Right lobe of liver (tissue), 6 donors: ENCODE measurements at regions not wholly inside any gene's neighbourhood (a gene's known extent, or its start where the extent isn't known, plus 50 kb on each side); places are given as distances from the start of the nearest gene placed in this dataset.

ENCODE experiments used
- ATAC-seq, 4 donors: fragments of 200-7000 bp; cut with Tn5 transposase; one replicate each; pipeline ENCODE4 v1.9.1; 2020; ENCODE audit warnings: mild to moderate bottlenecking in 4 of 4, moderate library complexity in 4 of 4
- DNase-seq, 3 donors: peaks; one replicate each; pipeline ENCODE4 v3.0.0-alpha.2; 2020
- H3K27ac ChIP-seq, 3 donors: fragments of 200-600 bp; one replicate each; pipeline ENCODE4 v1.8.0; 2022
- H3K27me3 ChIP-seq, 2 donors: fragments of 200-600 bp; one replicate each; pipeline ENCODE4 v1.8.0; 2022
- H3K36me3 ChIP-seq, 4 donors: fragments of 200-600 bp; sonication (generic) in 1 of 4; one replicate each; pipeline versions ENCODE4 v1.5.1 to v1.8.0; 2017 to 2022; ENCODE audit warnings: control low read depth in 1 of 4
- H3K4me1 ChIP-seq, 4 donors: fragments of 200-600 bp; sonication (generic) in 1 of 4; one replicate each; pipeline versions ENCODE4 v1.5.1 to v1.8.0; 2017 to 2022; ENCODE audit warnings: control low read depth in 1 of 4
- H3K4me3 ChIP-seq, 3 donors: fragments of 200-600 bp; one replicate each; pipeline ENCODE4 v1.8.0; 2022
- H3K9me3 ChIP-seq, 4 donors: fragments of 200-600 bp; sonication (generic) in 1 of 4; one replicate each; pipeline versions ENCODE4 v1.5.1 to v1.8.0; 2017 to 2022; ENCODE audit warnings: control low read depth in 1 of 4
- POLR2A ChIP-seq: fragments of 450-650 bp; IDR thresholded peaks from one replicate; pipeline ENCODE4 v1.6.1; 2017; ENCODE audit warnings: antibody characterized with exemption, mild to moderate bottlenecking
- WGBS: methylation state at CpG from one replicate; pipeline ENCODE4 v1.1.6; 2018; ENCODE audit warnings: low coverage, low lambda C conversion rate; ENCODE audit not compliant: insufficient coverage; ENCODE audit errors: missing lambda C conversion rate; 5-methylcytosine and 5-hydroxymethylcytosine counted together
- intact Hi-C, 2 donors: fragments of 100-400 bp; cut with DNase I; formaldehyde crosslinking; loops; one replicate each; pipeline versions ENCODE4 v1.11.2 to v1.14.1; 2022
- TF ChIP-seq, protein P1 (sequence below), 4 donors: fragments of 200-600 bp in 3 of 4; fragments of 450-650 bp in 1 of 4; IDR thresholded peaks; one replicate each; pipeline versions ENCODE4 v1.5.1 to v1.8.0; 2016 to 2022; ENCODE audit warnings: antibody characterized with exemption in 4 of 4, mild to moderate bottlenecking in 2 of 4
- donor health status: DM: no; HTN: yes; CAD: no.
- donor health status: DM: no; HTN: no; CAD: no.
- donor health status: DM: no; HTN: no; CAD: no.
- donor health status: DM: no; HTN: yes; CAD: no.
- donor health status: DM: no; HTN: yes; CAD: no.

DNA sequence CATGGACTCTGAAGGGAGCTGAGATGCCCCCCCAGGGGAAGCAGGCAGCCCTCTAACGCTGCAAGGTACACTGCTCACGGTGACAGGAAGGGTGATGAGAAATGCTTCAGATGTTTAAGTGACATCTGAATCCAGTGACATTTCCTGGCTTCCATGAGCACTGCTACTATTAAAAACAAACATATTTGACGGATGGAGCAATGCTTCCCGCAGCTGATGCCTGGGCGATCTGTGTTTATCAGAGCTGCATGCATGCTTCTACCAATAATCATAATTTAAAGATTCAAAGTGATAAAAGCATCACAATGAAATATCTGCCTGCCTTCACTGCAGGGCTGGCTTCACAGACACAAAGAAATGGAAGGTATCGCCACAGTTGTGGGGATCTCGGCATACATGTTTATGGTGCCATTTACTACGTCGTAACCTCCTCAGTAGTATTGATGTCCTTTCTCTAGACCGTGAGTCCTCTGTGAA lies 66.1 kb upstream of the AOAH start:
- Histone ChIP-seq H3K4me3 (no peak overlapping the region), H3K9me3 (no peaks in the 10 kb centered on the region), H3K27ac (no peak overlapping the region), H3K4me1 (peaks cover 0 to 11% (median 4%) of the 10 kb centered on the region in 4 donors), H3K27me3 (no peaks in the 10 kb centered on the region), H3K36me3 (no peaks in the 10 kb centered on the region)
- DNase-seq (no peak), ATAC-seq (no peak)
- intact Hi-C loops, result no loop called here
- no peak for TF ChIP-seq POLR2A
- TF ChIP-seq, protein P1, sequence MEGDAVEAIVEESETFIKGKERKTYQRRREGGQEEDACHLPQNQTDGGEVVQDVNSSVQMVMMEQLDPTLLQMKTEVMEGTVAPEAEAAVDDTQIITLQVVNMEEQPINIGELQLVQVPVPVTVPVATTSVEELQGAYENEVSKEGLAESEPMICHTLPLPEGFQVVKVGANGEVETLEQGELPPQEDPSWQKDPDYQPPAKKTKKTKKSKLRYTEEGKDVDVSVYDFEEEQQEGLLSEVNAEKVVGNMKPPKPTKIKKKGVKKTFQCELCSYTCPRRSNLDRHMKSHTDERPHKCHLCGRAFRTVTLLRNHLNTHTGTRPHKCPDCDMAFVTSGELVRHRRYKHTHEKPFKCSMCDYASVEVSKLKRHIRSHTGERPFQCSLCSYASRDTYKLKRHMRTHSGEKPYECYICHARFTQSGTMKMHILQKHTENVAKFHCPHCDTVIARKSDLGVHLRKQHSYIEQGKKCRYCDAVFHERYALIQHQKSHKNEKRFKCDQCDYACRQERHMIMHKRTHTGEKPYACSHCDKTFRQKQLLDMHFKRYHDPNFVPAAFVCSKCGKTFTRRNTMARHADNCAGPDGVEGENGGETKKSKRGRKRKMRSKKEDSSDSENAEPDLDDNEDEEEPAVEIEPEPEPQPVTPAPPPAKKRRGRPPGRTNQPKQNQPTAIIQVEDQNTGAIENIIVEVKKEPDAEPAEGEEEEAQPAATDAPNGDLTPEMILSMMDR (IDR thresholded peaks at IDR 0.05), result no peak
- WGBS, result 58% methylated on average over 6 of the region's 10 CpGs

DNA sequence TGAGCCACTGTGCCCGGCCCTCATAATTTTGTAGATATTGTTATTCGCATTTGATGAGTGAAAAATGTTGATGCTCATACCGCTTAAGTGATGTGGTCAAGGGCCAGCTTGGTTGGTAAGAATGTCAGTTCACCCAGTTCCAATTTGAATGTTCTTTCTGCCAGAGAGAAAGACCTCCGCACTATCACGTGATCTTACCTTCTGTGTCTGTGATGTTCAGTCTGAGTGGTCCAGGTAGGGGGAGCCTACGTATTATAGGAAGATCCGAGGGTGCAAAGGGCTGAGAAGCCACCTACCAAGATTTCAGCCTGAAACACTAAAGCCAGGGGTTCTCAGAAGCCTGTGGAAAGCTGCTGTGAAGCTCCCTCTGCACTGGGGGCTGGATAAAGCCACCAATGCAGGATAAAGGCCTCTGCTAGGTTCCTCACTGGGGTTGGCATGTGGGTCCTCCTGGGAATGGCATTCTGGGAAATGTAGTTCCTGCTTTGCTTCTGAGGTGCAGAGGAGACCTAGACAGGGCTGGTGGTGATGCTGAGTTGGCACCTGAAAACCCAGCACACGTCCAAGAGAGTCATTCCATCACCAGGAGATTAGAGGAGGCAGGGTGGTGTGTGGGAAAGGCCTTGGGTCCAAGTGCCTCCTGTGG lies 64.7 kb upstream of the AOAH start:
- Histone ChIP-seq H3K27me3 (no peaks in the 10 kb centered on the region), H3K4me1 (no peaks in the 10 kb centered on the region), H3K9me3 (no peaks in the 10 kb centered on the region), H3K4me3 (no peak overlapping the region), H3K36me3 (no peaks in the 10 kb centered on the region), H3K27ac (no peak overlapping the region)
- intact Hi-C loops, result no loop called here
- TF ChIP-seq, protein P1 (IDR thresholded peaks at IDR 0.05), result no peak
- no peak for TF ChIP-seq POLR2A
- ATAC-seq (no peak), DNase-seq (no peak)
- WGBS, result 85% methylated on average over 7 of the region's 8 CpGs

DNA sequence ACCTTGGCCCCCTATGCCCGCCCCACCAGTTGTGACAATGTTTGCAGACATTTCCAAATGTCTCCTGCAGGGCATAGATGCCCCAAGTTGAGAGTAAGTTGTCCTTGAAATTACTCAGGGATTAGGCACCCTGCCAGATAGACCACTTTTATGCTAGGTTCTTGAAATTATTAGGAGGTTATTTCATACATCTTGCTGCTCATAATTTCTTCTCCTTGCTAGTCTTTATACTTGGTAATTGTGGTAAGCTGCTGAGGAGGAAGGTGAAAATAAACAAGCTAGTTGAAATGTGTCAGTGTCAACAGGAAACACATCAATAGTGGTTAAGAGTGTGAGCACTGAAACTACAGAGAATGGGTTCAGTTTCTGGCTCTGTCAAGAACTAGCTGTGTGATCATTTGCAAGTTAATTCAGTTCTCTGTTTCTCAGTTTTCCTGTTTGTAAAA lies 63.7 kb upstream of the AOAH start:
- peak in 1 of 4 donors; percentile 19 for ATAC-seq
- no peak overlapping the region for H3K27ac ChIP-seq

DNA sequence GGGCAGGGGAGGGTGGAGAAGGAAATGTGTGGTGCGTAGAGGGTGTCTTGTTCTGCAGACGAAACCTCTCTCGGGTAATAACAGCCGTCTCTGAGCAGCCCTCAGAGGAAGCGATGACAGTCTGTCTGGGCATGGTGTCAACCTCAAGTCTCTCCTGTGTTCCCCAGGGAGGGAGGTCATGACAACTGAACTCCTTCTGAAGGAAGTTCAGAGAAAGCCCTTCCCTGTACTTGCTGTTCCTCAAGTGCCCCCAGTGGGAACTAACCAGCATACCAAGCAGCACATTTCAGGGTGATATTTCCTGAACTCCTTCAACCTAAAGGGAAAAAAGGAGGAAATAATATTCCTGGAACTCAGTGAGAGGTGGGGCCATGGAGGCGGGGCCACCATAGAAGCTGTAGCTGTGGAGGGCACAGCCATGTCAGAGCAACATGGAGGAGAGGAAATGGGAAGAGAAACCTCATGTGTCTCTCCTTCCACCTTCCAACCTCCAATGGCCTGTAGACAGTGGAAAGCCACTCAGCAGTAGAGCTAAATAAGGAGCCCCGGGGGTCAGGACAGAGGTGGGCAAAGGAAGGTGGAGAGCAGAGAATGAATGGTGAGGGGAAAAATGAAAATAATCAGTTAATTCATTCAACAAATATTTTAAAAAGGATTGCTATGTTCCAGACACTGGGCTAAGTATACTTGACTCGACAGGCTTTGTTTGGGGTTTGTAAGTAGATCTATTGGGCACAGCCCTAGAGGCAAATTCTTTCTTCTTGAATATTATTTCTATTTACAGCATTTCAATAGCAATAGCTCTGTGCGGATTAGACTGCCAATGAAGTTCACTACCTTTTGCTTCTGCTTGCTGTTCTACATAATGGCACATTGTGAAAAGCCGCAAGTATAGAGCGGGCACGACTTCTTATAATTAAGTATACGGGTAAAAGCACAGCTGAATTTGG lies 61.0 kb upstream of the AOAH start:
- WGBS, result 70% methylated on average over 10 of the region's 13 CpGs
- Histone ChIP-seq H3K4me3 (no peak overlapping the region), H3K4me1 (no peaks in the 10 kb centered on the region), H3K27me3 (no peaks in the 10 kb centered on the region), H3K9me3 (no peaks in the 10 kb centered on the region), H3K36me3 (no peaks in the 10 kb centered on the region), H3K27ac (no peak overlapping the region)
- intact Hi-C loops, result no loop called here
- DNase-seq, result peak; percentile 31 to 60 (median 49)
- ATAC-seq, result peak; percentile 78 to 84 (median 82)
- TF ChIP-seq POLR2A, result no peak
- TF ChIP-seq, protein P1 (IDR thresholded peaks at IDR 0.05), result no peak

More for the DNA sequence above, 63.7 kb upstream of the AOAH start:
- TF ChIP-seq POLR2A, result no peak
- TF ChIP-seq, protein P1 (IDR thresholded peaks at IDR 0.05), result no peak
- Histone ChIP-seq H3K27me3 (no peaks in the 10 kb centered on the region), H3K4me3 (no peak overlapping the region), H3K4me1 (no peaks in the 10 kb centered on the region), H3K36me3 (no peaks in the 10 kb centered on the region), H3K9me3 (no peaks in the 10 kb centered on the region)
- intact Hi-C loops, result no loop called here
- no CpG with 5 or more reads among the region's 1 CpG for WGBS
- no peak for DNase-seq
